NT2/D1 (cell line): ENCODE measurements at regions not wholly inside any gene's neighbourhood (a gene's known extent, or its start where the extent isn't known, plus 50 kb on each side); places are given as distances from the start of the nearest gene placed in this dataset.
A peak's percentile ranks its signal among the peaks of the same experiment; 100 is the strongest.

Experiments
- DNase-seq: peaks from one replicate; pipeline ENCODE4 v3.0.0-alpha.2; 2011; ENCODE audit warnings: low read depth, low spot score
- H3K27me3 ChIP-seq: 2 replicates; pipeline ENCODE4 v1.6.0; 2011; ENCODE audit warnings: mild to moderate bottlenecking; ENCODE audit not compliant: insufficient read length, insufficient read depth
- H3K36me3 ChIP-seq: 2 replicates; pipeline ENCODE4 v1.6.1; 2011; ENCODE audit warnings: mild to moderate bottlenecking, low read length, mixed read lengths; ENCODE audit not compliant: insufficient read depth, insufficient read length
- H3K4me1 ChIP-seq: 2 replicates; pipeline ENCODE4 v1.5.1; 2011; ENCODE audit not compliant: insufficient read depth, insufficient read length
- H3K4me3 ChIP-seq: 2 replicates; pipeline ENCODE4 v1.5.1; 2011; ENCODE audit warnings: low read depth; ENCODE audit not compliant: insufficient read length
- H3K9ac ChIP-seq: 2 replicates; pipeline ENCODE4 v1.6.0; 2011; ENCODE audit warnings: low read depth; ENCODE audit not compliant: insufficient read length
- H3K9me3 ChIP-seq: 2 replicates; pipeline ENCODE4 v1.5.1; 2011; ENCODE audit warnings: mild to moderate bottlenecking, low read length; ENCODE audit not compliant: insufficient read depth
- SUZ12 ChIP-seq: IDR thresholded peaks from 2 replicates; pipeline ENCODE4 v1.6.1; 2011; ENCODE audit not compliant: insufficient read length, insufficient read depth; ENCODE audit errors: extremely low read depth
- YY1 ChIP-seq: IDR thresholded peaks from 2 replicates; pipeline ENCODE4 v1.6.1; 2011; ENCODE audit not compliant: insufficient read length, insufficient read depth
- ZNF274 ChIP-seq: IDR thresholded peaks from 2 replicates; pipeline ENCODE4 v1.6.1; 2011; ENCODE audit warnings: mild to moderate bottlenecking, low read depth, low read length

DNA sequence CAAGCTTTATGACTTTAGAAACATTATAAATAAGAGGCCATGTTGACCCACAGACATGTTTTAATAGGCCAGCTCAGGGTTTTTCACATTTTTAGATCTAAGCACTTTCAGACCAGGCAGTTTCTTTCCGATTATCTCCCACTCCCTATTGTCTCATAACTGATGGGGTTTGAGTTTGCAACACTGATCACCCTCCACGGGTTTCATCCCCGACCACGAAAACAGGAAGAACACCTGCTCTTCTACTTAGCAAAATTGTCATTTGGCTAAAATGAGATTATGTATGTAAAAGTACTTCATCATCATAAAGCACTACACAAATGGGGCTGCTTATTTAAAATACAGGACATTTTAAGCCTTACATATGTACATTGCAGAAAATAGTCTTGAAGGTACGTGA lies 407.9 kb downstream of the HNRNPD start:
- H3K27me3 ChIP-seq, result no peaks in the 10 kb centered on the region
- no peaks in the 10 kb centered on the region for H3K9me3 ChIP-seq
- no peaks in the 10 kb centered on the region for H3K36me3 ChIP-seq
- H3K9ac ChIP-seq, result no peak overlapping the region
- no peak overlapping the region for H3K4me3 ChIP-seq
- TF ChIP-seq ZNF274 (no peak), SUZ12 (no peak), YY1 (no peak)
- DNase-seq, result no peak
- no peaks in the 10 kb centered on the region for H3K4me1 ChIP-seq

- Histone ChIP-seq H3K9me3 (no peaks in the 10 kb centered on the region), H3K36me3 (no peaks in the 10 kb centered on the region), H3K27me3 (no peaks in the 10 kb centered on the region), H3K4me3 (no peak overlapping the region), H3K9ac (no peak overlapping the region), H3K4me1 (no peaks in the 10 kb centered on the region)
- DNase-seq, result no peak
- TF ChIP-seq SUZ12 (no peak), YY1 (no peak), ZNF274 (no peak)
These were observed 408.3 kb downstream of the HNRNPD start for GRCh38 chr4:81965454-81965853.

- Histone ChIP-seq H3K9me3 (no peaks in the 10 kb centered on the region), H3K4me3 (no peak overlapping the region), H3K4me1 (no peaks in the 10 kb centered on the region), H3K27me3 (no peaks in the 10 kb centered on the region), H3K9ac (no peak overlapping the region), H3K36me3 (no peaks in the 10 kb centered on the region)
- DNase-seq, result peak; percentile 30
- TF ChIP-seq SUZ12 (no peak), YY1 (no peak), ZNF274 (no peak)
These were observed 410.1 kb downstream of the HNRNPD start for GRCh38 chr4:81963763-81964020.

GRCh38 chr4:81963015-81963762 lies 410.6 kb downstream of the HNRNPD start:
- no peaks in the 10 kb centered on the region for H3K27me3 ChIP-seq

GRCh38 chr4:81960961-81961360 lies 412.8 kb downstream of the HNRNPD start:
- TF ChIP-seq ZNF274 (no peak), SUZ12 (no peak), YY1 (no peak)
- Histone ChIP-seq H3K4me1 (no peaks in the 10 kb centered on the region), H3K36me3 (no peaks in the 10 kb centered on the region), H3K9ac (no peak overlapping the region), H3K27me3 (no peaks in the 10 kb centered on the region), H3K9me3 (no peaks in the 10 kb centered on the region), H3K4me3 (no peak overlapping the region)
- no peak for DNase-seq

More at GRCh38 chr4:81963015-81963762, 410.6 kb downstream of the HNRNPD start:
- H3K36me3 ChIP-seq, result no peaks in the 10 kb centered on the region
- no peak overlapping the region for H3K4me3 ChIP-seq
- no peak for DNase-seq
- no peak overlapping the region for H3K9ac ChIP-seq
- TF ChIP-seq SUZ12, result no peak
- no peak for TF ChIP-seq ZNF274
- TF ChIP-seq YY1, result no peak
- no peaks in the 10 kb centered on the region for H3K4me1 ChIP-seq
- no peaks in the 10 kb centered on the region for H3K9me3 ChIP-seq

DNA sequence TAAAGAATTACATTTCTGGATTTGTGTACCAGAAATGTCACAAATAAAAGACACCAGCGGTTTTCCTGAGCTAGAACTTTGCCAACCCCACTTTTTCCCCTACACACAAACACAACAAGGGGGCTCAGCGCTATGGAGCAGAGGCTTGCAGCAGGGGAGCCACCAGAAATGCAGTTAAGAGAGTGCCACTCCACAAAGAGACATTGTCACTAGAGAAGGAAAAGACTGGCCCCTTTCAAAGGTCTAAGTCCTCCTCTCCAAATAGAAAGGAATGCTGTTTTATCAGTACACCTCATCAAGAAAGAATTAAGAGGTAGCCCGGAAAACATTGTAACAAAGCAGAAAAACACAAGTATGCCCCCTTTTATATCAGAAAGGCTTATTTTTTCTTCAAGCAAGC lies 419.5 kb downstream of the HNRNPD start:
- Histone ChIP-seq H3K4me3 (no peak overlapping the region), H3K36me3 (no peaks in the 10 kb centered on the region), H3K9me3 (no peaks in the 10 kb centered on the region), H3K4me1 (no peaks in the 10 kb centered on the region), H3K27me3 (no peaks in the 10 kb centered on the region), H3K9ac (no peak overlapping the region)
- TF ChIP-seq SUZ12, result no peak
- no peak for TF ChIP-seq ZNF274
- TF ChIP-seq YY1, result no peak
- DNase-seq, result no peak

DNA sequence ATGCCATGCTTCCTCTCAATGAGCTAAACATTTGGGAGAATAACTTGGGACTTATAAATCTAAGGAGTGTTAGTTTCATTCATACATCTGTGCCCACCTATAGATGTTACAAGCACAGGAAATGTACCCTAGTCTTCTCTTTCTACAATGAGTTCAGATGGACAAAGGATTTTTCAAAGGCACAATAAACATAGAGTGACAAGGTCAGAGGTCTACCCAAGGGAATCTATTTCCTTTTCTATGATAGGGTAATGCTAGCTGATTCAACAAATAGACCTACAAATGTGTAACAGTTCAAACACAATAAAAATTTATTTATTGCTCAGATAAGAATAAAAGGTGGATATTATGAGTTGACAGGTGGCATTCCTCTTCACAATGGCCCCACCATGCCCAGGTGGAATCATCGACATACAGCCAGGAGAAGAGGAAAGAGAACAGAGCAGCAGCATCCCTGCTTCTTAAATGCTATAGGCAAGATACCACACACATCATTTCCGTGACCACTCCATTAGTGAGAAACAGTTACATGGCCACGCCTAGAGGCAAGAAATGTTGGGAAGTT lies 421.8 kb downstream of the HNRNPD start:
- Histone ChIP-seq H3K9me3 (no peaks in the 10 kb centered on the region), H3K27me3 (no peaks in the 10 kb centered on the region), H3K36me3 (no peaks in the 10 kb centered on the region), H3K4me3 (no peak overlapping the region), H3K9ac (no peak overlapping the region), H3K4me1 (no peaks in the 10 kb centered on the region)
- TF ChIP-seq SUZ12 (no peak), ZNF274 (no peak), YY1 (no peak)
- no peak for DNase-seq

DNA sequence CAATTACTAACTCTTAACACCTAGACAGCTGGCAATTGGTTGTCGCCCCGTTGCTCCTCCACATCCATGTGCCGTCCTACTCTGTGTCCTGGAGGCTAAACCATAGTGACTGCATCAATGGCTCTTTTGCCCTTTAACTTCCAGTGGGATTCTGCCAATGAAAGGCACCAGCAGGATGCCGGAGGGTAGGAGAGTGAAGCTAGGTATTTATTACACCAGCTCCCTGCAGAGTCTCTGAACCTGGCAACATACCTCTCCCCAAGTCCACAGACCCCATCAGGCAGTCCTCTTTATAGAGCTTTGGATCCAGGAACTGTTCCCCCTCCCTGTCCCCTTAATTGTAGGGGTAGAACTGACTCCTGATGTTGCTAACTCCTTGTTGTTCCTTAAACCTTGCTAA lies 426.8 kb downstream of the HNRNPD start:
- Histone ChIP-seq H3K36me3 (no peaks in the 10 kb centered on the region), H3K4me3 (no peak overlapping the region), H3K4me1 (no peaks in the 10 kb centered on the region), H3K27me3 (no peaks in the 10 kb centered on the region), H3K9me3 (no peaks in the 10 kb centered on the region), H3K9ac (no peak overlapping the region)
- no peak for TF ChIP-seq SUZ12
- TF ChIP-seq YY1, result no peak
- no peak for TF ChIP-seq ZNF274
- no peak for DNase-seq
